DOHH2 (cell line): ENCODE measurements at regions not wholly inside any gene's neighbourhood (a gene's known extent, or its start where the extent isn't known, plus 50 kb on each side); places are given as distances from the start of the nearest gene placed in this dataset.

ENCODE experiments used
- H3F3A ChIP-seq: fragments of 200-600 bp; sonication (generic), shearing (Covaris generic); 2 replicates; pipeline ENCODE4 v1.6.0; 2016; ENCODE audit warnings: antibody characterized with exemption, mild to moderate bottlenecking; ENCODE audit not compliant: control insufficient read depth, insufficient read depth
- H3K27ac ChIP-seq: fragments of 200-600 bp; sonication (generic); 2 replicates; pipeline ENCODE4 v1.5.1; 2014; ENCODE audit warnings: low read depth, mild to moderate bottlenecking, low read length, moderate library complexity
- H3K27me3 ChIP-seq: fragments of 200-600 bp; sonication (generic); 2 replicates; pipeline ENCODE4 v1.6.1; 2014; ENCODE audit warnings: mild to moderate bottlenecking, low read length, mixed read lengths; ENCODE audit not compliant: control insufficient read depth
- H3K36me3 ChIP-seq: fragments of 200-600 bp; sonication (generic); 2 replicates; pipeline ENCODE4 v1.6.1; 2014; ENCODE audit warnings: mild to moderate bottlenecking, low read length, moderate library complexity, mixed read lengths; ENCODE audit not compliant: control insufficient read depth
- H3K4me1 ChIP-seq: fragments of 200-600 bp; sonication (generic); 2 replicates; pipeline ENCODE4 v1.6.1; 2014; ENCODE audit warnings: mild to moderate bottlenecking, low read length, mixed read lengths; ENCODE audit not compliant: control insufficient read depth
- H3K4me2 ChIP-seq: fragments of 200-600 bp; sonication (generic); 2 replicates; pipeline ENCODE4 v1.6.0; 2014; ENCODE audit warnings: mild to moderate bottlenecking, low read length, moderate library complexity
- H3K4me3 ChIP-seq: fragments of 200-600 bp; sonication (generic); 2 replicates; pipeline ENCODE4 v1.5.1; 2014; ENCODE audit warnings: mild to moderate bottlenecking, low read length, mixed read lengths
- H3K79me2 ChIP-seq: fragments of 200-600 bp; sonication (generic); 2 replicates; pipeline ENCODE4 v1.6.1; 2014; ENCODE audit warnings: mild to moderate bottlenecking, low read length, mixed read lengths; ENCODE audit not compliant: control insufficient read depth
- H3K9me2 ChIP-seq: fragments of 200-600 bp; sonication (generic); replicated peaks from 2 replicates; pipeline ENCODE4 v1.6.1; 2014; ENCODE audit warnings: mild to moderate bottlenecking, low read length, mixed read lengths; ENCODE audit not compliant: control insufficient read depth
- H3K9me3 ChIP-seq: fragments of 200-600 bp; sonication (generic); 2 replicates; pipeline ENCODE4 v1.6.1; 2014; ENCODE audit warnings: antibody characterized with exemption, low read length, mixed read lengths; ENCODE audit not compliant: control insufficient read depth, insufficient read depth
- H4K20me1 ChIP-seq: fragments of 200-600 bp; sonication (generic); 2 replicates; pipeline ENCODE4 v1.6.0; 2014; ENCODE audit warnings: low read depth, mild to moderate bottlenecking, antibody characterized with exemption, low read length, moderate library complexity; ENCODE audit not compliant: control insufficient read depth, insufficient read depth
- EZH2phosphoT487 ChIP-seq: fragments of 200-600 bp; sonication (generic); IDR thresholded peaks from 2 replicates; pipeline ENCODE4 v1.6.1; 2017; ENCODE audit warnings: borderline replicate concordance, mild to moderate bottlenecking, antibody characterized with exemption, low read length, moderate library complexity, mixed read lengths
- TF ChIP-seq, protein P1 (sequence below): fragments of 200-600 bp; sonication (generic); IDR thresholded peaks from one replicate; pipeline ENCODE4 v1.5.1; 2014; ENCODE audit warnings: antibody characterized with exemption, mild to moderate bottlenecking, low read depth, low read length; ENCODE audit not compliant: poor library complexity, severe bottlenecking

GRCh38 chr13:87524775-87525174 lies 146.4 kb upstream of the SLITRK5 start:
- no peaks in the 10 kb centered on the region for H3K79me2 ChIP-seq
- H3K27me3 ChIP-seq: no peaks in the 10 kb centered on the region
- H3K9me3 ChIP-seq: no peaks in the 10 kb centered on the region
- no peak for TF ChIP-seq EZH2phosphoT487
- TF ChIP-seq, protein P1, sequence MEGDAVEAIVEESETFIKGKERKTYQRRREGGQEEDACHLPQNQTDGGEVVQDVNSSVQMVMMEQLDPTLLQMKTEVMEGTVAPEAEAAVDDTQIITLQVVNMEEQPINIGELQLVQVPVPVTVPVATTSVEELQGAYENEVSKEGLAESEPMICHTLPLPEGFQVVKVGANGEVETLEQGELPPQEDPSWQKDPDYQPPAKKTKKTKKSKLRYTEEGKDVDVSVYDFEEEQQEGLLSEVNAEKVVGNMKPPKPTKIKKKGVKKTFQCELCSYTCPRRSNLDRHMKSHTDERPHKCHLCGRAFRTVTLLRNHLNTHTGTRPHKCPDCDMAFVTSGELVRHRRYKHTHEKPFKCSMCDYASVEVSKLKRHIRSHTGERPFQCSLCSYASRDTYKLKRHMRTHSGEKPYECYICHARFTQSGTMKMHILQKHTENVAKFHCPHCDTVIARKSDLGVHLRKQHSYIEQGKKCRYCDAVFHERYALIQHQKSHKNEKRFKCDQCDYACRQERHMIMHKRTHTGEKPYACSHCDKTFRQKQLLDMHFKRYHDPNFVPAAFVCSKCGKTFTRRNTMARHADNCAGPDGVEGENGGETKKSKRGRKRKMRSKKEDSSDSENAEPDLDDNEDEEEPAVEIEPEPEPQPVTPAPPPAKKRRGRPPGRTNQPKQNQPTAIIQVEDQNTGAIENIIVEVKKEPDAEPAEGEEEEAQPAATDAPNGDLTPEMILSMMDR: no peak
- no peaks in the 10 kb centered on the region for H3K4me1 ChIP-seq
- H3F3A ChIP-seq: no peaks in the 10 kb centered on the region
- no peak overlapping the region for H3K4me2 ChIP-seq
- no peaks in the 10 kb centered on the region for H4K20me1 ChIP-seq
- H3K9me2 ChIP-seq: no peaks in the 10 kb centered on the region
- H3K27ac ChIP-seq: no peak overlapping the region
- H3K4me3 ChIP-seq: no peak overlapping the region
- H3K36me3 ChIP-seq: no peaks in the 10 kb centered on the region

DNA sequence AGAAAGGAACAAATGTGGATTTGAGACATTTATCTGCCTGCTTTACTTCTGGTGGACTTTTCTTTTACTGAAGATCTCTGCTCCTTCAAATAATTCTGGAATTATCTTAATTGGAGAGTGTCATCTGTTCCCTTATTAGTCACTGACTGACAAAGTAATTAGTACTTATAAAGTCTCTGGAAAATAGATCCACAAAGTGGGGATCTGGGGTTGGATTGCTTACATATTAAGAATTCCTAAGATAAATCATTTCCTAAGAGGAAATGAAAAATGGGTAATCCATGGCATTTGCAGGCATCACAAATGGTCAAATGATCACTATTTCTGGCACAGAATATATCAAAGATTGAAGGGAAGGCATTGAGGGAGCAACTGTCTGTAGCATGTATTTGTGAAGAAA lies 137.4 kb upstream of the SLITRK5 start:
- Histone ChIP-seq H3K27ac (no peak overlapping the region), H3K9me2 (no peaks in the 10 kb centered on the region), H3K4me3 (no peak overlapping the region), H3K4me2 (no peak overlapping the region), H3K9me3 (no peaks in the 10 kb centered on the region), H3F3A (no peaks in the 10 kb centered on the region), H4K20me1 (no peaks in the 10 kb centered on the region), H3K4me1 (no peaks in the 10 kb centered on the region), H3K79me2 (no peaks in the 10 kb centered on the region), H3K27me3 (no peaks in the 10 kb centered on the region), H3K36me3 (no peaks in the 10 kb centered on the region)
- TF ChIP-seq, protein P1: no peak
- no peak for TF ChIP-seq EZH2phosphoT487

DNA sequence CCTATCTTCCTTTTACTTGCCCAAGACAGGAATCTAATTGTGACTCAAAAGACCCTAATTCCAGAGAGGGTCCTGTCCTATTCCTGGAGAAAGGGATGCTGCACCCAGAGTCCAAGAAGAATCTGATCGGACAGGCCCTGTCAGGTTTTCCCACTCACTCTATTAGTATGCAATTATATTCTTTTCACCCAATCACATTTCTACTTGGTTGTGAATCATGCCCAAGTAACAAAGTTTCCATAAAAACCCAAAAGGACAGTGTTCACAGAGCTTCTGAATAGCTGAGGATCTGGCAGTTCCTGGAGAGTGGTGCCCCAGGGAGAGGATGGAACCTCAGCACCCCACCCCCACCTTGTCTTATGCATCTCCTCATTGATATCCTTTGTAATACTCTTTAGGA lies 135.3 kb upstream of the SLITRK5 start:
- no peak for TF ChIP-seq EZH2phosphoT487
- TF ChIP-seq, protein P1: no peak
- no peak overlapping the region for H3K4me3 ChIP-seq
- H3F3A ChIP-seq: no peaks in the 10 kb centered on the region

DNA sequence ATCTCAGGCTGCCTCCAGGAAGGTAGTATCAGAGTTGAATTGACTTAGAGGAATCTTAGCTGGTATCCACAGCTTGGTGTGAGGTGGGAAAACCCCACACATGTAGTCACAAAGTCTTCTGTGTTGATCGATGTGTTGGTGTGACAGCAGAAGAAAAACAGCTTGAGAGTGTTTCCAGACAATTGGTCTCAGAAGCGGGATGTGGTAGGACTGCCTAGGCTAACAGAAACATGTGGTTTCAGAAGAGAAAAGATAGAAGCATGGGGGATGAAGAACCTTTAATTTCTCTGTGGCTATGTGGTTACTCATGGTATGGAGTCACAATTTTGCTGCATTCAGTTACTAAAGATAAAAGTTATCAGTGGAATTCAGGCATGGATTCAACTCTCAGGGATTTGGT lies 134.7 kb upstream of the SLITRK5 start:
- TF ChIP-seq EZH2phosphoT487: no peak
- TF ChIP-seq, protein P1: no peak
- H3K9me3 ChIP-seq: no peaks in the 10 kb centered on the region
- no peaks in the 10 kb centered on the region for H3K9me2 ChIP-seq
- H3K27me3 ChIP-seq: no peaks in the 10 kb centered on the region
- no peak overlapping the region for H3K4me2 ChIP-seq
- H3K4me3 ChIP-seq: no peak overlapping the region
- no peaks in the 10 kb centered on the region for H3K79me2 ChIP-seq
- H3K36me3 ChIP-seq: no peaks in the 10 kb centered on the region
- no peaks in the 10 kb centered on the region for H4K20me1 ChIP-seq
- no peaks in the 10 kb centered on the region for H3K4me1 ChIP-seq
- no peak overlapping the region for H3K27ac ChIP-seq
- no peaks in the 10 kb centered on the region for H3F3A ChIP-seq

More for the DNA sequence above, 135.3 kb upstream of the SLITRK5 start:
- Histone ChIP-seq H4K20me1 (no peaks in the 10 kb centered on the region), H3K36me3 (no peaks in the 10 kb centered on the region), H3K79me2 (no peaks in the 10 kb centered on the region), H3K27me3 (no peaks in the 10 kb centered on the region), H3K9me3 (no peaks in the 10 kb centered on the region), H3K4me1 (no peaks in the 10 kb centered on the region), H3K27ac (no peak overlapping the region), H3K9me2 (no peaks in the 10 kb centered on the region), H3K4me2 (no peak overlapping the region)
